SU-DHL-6 (cell line): ENCODE measurements at regions not wholly inside any gene's neighbourhood (a gene's known extent, or its start where the extent isn't known, plus 50 kb on each side); places are given as distances from the start of the nearest gene placed in this dataset.

Experiments
- EZH2phosphoT487 ChIP-seq: fragments of 200-600 bp; sonication (generic), shearing (Covaris generic); conservative IDR thresholded peaks from 2 replicates; pipeline ENCODE4 v1.6.1; 2018; ENCODE audit warnings: mild to moderate bottlenecking, antibody characterized with exemption, low read length, moderate library complexity, mixed read lengths
- TF ChIP-seq, protein P1 (sequence below): fragments of 200-600 bp; sonication (generic); IDR thresholded peaks from one replicate; pipeline ENCODE4 v1.5.1; 2017; ENCODE audit warnings: antibody characterized with exemption, mild to moderate bottlenecking, low read length, moderate library complexity; ENCODE audit not compliant: insufficient read depth, poor library complexity, severe bottlenecking

DNA sequence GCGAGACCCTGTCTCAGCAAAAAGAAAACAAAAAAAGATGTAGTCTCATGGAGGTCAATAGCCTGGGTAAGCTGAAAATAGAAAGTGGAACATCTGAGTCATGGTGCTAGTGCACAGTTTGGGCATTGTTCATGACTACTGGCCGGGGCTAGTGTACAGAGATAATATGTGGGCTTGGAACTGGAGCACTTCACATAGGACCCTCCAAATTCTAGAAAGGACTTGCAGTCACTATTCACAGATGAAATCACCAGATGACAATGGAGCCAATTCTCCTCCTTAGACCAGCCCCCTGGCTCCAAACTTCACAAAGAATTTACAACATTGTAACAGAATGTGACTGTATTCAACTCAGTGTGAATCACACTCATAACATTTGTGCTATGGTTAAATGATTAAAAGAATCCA is 367.8 kb upstream of the SLC7A11 start:
- TF ChIP-seq, protein P1, sequence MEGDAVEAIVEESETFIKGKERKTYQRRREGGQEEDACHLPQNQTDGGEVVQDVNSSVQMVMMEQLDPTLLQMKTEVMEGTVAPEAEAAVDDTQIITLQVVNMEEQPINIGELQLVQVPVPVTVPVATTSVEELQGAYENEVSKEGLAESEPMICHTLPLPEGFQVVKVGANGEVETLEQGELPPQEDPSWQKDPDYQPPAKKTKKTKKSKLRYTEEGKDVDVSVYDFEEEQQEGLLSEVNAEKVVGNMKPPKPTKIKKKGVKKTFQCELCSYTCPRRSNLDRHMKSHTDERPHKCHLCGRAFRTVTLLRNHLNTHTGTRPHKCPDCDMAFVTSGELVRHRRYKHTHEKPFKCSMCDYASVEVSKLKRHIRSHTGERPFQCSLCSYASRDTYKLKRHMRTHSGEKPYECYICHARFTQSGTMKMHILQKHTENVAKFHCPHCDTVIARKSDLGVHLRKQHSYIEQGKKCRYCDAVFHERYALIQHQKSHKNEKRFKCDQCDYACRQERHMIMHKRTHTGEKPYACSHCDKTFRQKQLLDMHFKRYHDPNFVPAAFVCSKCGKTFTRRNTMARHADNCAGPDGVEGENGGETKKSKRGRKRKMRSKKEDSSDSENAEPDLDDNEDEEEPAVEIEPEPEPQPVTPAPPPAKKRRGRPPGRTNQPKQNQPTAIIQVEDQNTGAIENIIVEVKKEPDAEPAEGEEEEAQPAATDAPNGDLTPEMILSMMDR, result no peak
- no peak for TF ChIP-seq EZH2phosphoT487
